HG03196 (cell line): ENCODE measurements at regions not wholly inside any gene's neighbourhood (a gene's known extent, or its start where the extent isn't known, plus 50 kb on each side); places are given as distances from the start of the nearest gene placed in this dataset.
"Not testable (repeated sequence)": the region's sequence is repeated elsewhere in the genome, so short reads cannot be mapped to it uniquely, and the experiment has no call there.

Experiments
- ATAC-seq: cut with Tn5 transposase; IDR thresholded peaks from one replicate; pipeline ENCODE4 v1.9.1; 2021; ENCODE audit not compliant: unreplicated experiment

DNA sequence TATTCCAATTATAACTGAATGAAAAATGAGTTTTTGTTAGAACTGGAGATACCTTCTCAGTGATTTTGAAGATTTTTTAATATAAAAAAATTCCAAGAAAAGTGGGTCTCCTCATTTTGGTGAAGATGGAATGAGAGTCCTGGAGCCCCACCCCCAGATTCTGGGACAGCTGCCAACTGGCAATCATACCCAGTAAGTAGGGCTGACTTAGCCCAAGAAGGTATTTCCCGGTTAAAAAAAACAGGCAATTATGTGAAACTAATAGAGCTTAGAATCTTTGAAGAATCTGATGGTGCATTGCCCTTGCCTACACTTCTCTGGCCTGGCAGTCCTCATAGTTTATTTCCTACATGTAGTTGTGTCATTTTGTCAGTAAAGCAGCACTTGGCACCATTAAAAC is 52.8 kb upstream of the VWDE start:
- no peak for ATAC-seq

DNA sequence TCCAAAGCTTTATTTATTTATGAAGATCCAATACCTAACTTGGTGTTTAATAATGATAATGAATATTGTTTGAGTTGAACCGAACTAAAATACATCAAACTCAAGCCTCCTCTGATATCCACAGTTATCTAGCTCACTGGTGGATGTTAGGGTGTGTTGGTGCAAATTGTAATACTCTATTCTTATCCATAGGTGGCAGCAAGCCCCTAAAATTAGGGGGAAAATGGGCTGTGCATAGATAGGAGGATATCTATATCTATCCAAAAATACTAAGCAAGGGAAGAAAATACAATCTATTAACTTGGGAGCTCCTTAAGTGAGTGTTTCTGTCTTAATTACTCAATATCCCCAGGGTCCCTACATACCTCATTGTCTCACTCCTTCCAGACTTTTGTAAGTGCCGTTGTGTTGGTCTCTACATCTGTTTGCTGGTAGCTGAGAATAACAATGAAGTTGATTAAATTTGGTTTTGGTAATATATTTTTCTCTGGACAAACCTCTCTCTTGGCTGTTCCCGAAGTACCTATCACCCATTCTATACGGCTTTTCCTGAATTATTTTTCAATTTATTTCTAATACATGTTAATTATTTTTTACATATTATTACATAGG is 55.0 kb upstream of the VWDE start:
- peak; percentile 96 for ATAC-seq

DNA sequence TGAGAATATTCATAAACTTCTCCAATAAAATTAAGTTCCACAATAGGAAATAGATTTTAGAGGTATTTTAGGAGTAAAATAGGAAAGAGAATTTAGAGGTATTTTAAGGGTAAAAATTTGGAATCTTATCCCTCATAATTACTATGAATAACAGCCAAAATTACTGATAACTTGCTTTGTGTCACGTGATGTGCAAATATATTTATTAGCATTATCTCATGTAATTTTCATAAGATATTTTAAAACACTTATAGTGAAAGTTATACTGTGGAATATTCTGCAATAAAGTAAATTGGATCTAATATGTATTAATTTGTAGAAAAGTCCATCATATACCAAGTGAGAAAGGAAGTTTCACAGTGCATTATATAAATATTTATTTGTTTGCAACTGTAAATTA is 64.2 kb upstream of the VWDE start:
- no peak for ATAC-seq

DNA sequence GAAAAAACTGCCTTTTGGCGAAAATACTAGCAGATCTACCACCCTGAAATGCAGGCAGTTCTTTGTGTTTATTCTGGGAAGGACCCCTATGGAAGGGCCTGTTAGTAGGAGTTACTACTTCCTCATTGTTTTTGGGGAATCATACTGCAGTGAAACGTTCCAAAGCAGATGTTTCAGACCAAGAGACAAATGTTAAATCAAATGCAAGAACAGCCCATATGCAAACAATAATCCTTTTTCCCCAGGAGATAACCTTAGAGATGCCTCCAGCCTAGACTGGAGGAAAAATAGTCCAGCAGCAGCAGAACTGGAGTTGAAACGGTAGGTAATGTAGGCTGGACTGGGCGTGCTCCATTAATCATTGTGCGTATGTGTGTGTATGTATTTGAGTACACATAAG is 65.9 kb upstream of the VWDE start:
- no peak for ATAC-seq

DNA sequence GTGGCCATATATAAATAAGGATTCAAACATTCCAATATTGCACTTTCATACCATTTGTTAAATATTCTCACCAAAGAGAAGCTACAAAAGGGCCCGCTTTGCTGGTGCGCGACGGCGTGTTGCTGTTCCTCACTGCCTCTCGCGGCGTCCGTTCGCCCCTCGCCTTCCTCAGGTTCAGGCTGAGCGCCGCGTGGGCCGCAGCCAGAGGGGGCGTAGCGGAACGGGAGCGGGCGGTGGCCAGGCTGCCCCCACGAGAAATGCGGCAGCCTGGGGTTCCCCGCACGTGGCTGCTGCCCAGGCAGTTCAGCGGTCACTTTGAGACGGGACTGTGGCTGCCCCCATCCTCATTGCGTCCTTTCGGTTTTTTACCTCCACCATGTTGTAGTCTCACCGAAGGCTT is 67.3 kb upstream of the VWDE start:
- no peak for ATAC-seq

DNA sequence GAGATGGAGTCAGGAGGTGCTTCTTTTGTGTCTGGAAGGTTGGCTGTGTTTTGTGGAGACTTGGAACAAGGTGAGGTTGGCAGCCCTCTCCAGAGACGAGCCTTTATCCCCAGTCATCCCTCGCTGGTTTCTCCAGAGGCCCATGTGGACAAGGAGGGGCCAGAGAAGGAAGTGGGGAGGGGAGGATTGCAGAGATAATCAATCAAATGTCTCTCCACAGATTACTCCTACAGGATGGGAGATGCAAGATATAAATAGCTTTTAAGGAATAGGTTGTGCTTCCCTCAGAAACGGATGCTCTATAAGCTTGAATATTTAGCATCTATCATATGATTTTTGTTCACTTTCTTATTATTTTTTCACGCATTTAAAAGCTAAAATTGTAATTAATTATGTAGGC is 70.4 kb upstream of the VWDE start:
- ATAC-seq, result no peak

DNA sequence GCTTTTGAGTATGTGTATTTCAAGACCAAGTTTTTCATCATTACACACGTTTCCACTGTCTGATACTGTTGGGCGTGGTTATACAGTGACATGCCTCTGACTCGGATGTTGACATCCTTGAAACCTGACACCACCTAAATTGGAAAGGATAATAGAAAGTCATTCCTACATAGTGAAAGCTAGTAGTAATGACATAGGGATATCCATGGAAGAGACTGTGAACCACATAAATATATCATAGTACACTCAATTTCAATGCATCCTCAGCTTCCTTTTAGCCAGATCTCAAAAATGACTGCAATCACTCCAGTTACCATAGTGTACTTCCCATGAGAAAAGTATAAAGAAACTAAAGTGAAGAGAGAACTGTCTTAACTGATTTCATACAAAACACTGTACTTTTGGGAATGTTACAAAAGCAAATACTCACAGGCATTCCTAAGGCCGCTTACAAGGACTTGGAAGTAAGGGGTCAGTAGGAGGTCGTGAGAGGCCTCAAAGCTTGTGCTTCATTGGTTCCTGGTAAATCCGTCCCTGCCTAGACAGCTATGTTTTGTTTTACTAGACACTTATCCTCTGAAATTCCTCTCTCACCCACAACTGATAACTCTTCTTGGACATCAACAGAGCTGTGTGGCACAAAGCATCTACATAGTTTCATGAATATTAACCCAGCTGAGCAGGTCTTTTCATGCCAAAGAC is 71.8 kb upstream of the VWDE start:
- no peak for ATAC-seq

DNA sequence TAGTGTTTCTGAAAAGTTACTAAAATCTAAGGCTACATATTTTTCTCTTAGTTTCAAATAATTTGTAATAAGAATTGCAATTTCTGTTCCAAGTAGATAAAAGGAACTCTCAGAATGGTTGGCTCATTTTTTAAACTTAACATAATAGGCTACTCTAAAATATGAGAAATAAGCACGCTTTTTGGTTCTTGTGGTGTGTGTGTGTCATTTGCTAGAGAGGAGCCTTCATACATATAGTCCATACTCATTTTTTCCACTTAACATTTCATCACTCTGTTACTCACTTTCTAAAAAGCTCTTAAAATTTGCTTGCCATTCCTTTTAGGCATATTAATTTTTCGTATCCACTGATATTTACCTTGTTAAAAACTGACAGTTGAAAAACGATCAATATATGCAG is 74.0 kb upstream of the VWDE start:
- ATAC-seq, result no peak

DNA sequence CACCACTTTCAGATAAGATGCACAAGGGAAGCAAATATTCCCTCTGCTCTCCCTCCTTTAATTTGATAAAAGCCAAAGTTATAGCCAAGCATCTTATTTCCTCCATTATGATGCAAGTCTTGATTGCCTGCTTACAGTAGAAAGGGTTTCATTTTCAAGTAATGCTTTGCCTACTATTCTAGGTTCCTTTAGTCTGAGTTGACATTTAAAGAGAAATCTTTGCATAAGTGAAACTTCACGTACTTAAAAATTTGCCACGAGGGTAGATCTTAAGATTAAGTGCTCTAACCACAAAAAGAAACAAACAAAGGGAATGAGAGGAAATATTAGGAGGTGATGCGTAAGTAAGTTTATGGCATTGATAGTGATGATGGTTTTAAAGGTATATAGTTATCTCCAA is 78.1 kb upstream of the VWDE start:
- peak; percentile 97 for ATAC-seq

DNA sequence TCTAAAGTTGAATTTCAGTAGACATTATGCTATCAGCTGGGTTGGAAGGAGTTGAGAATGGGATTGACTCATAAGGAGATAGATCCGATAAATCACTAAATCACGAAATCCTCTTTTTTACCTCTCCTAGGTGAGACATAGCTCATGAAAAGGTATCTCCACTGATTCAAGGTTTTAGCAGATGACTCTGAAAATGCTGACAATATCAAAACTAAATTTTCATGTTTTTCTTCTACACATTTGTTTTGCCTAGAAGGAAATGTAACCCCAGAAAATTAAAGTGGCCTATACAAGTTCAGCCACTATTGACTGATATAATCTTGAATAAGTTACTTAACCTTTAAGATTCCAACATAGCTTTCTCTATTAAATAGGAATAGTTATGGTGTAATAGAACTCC is 82.2 kb upstream of the VWDE start:
- ATAC-seq, result no peak

DNA sequence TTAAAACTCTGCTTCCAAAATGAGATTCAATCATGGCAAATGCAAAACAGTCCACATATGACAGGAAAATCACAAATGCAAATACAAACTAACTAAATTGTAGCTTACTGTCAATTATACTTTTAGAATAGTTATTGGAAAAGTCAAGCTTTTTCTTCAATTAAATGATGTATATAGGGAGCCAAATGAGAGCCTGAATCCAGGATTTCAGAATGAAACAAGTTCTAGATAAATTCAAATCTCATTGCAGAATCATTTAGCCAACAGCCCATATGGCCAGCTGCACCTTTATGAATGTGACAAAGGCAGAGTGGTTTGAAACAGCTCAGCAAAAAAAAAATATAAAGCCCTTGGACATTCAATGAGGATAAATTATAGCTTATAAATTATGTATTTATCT is 82.2 kb upstream of the SCIN start:
- ATAC-seq, result no peak

DNA sequence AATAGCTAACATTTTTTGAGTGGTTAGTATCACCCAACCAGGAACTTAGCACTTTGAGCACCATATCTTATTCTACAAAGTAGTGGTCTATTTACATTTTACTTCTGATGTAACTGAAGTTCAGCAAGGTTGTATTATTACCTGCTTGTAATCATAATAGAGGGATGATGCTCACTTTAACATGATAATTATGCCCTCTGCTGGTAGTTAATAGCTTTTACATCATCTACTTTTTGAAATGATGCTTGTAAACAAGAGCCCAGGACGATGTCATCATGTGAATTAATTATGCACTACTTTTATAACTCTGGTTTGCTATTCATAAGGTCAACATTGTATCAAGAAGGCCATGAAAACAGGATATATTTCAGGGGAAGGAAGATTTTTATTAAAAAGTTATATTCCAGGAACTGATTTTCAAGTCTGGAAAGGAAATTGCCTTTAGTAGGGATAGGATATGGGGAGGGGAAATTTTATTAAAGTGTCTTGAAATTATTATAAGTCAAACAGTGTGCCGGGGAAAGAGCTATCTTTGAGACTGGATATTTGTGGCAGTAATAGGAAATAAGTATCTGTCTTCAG is 80.3 kb upstream of the SCIN start:
- peak; percentile 70 for ATAC-seq

DNA sequence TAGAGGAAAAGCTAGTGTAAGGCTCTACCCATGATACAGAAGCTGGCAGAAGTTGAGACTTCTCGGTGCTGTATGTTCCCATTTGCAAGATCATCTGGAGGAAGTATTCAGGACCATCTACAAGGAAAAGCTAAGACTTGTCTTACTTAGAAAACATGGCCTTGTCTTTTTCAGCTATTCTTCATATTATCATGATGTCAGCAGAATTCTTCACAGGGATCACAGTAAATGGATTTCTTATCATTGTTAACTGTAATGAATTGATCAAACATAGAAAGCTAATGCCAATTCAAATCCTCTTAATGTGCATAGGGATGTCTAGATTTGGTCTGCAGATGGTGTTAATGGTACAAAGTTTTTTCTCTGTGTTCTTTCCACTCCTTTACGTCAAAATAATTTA is 79.6 kb upstream of the SCIN start:
- no peak for ATAC-seq

DNA sequence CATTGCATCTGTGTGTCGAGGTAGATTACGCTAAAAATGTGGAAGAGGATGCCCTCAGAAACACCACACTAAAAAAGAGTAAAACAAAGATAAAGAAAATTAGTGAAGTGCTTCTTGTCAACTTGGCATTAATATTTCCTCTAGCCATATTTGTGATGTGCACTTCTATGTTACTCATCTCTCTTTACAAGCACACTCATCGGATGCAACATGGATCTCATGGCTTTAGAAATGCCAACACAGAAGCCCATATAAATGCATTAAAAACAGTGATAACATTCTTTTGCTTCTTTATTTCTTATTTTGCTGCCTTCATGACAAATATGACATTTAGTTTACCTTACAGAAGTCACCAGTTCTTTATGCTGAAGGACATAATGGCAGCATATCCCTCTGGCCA is 79.0 kb upstream of the SCIN start:
- no peak for ATAC-seq

DNA sequence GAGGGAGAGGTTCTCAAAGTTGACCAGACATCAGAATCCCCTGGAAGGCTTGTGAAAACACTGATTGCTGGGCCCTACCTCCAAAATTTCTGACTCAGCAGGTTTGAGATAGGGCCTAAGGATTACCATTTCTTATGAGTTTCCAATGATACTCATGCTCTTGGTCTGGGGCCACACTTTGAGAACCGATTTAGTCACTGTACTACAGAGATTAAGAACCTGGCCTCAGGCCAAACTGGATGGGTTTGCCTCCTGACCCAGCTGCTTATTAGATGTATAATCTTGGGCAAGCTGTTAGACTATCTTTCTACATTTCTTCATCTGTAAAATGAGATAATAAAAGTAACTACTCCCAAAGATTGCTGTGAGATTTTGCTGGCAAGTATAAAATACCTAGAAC is 77.1 kb upstream of the SCIN start:
- ATAC-seq, result no peak

DNA sequence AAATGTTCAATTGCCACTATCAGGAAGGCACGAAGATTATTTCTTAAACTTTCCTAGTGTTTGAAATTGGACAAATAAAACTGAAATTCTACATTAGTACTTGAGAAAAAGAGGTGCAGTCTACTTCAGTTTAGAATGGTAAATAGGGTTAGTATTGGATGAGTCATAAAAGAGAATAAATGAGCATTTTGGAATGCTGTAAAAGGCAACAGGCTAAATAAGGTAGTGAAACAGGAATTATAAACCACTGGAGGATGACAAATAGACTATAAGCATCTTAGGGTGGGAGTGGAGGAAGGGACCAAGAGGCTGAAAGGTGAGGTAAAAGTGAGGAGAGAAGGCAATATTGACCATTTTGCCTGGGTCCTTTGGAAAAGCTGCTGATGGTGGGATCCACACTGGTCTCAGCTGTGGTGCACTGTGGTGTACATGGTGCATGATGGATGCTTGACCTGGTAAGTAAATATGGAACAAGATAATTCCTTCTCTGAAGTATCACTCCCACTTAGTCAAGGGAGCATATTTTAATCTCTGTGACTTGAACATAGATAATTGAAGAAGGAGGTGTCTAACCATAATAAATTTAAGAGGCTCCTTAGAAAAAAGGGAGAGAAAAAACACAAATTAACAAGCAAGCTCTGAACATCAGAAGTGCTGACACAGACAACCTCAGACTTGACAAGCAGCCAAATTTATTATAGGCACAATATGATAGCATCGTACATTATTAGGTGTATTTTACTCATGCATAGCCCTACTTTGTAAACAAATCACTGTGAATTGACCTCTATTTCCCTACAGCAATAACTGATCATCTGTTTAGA is 76.4 kb upstream of the SCIN start:
- no peak for ATAC-seq

DNA sequence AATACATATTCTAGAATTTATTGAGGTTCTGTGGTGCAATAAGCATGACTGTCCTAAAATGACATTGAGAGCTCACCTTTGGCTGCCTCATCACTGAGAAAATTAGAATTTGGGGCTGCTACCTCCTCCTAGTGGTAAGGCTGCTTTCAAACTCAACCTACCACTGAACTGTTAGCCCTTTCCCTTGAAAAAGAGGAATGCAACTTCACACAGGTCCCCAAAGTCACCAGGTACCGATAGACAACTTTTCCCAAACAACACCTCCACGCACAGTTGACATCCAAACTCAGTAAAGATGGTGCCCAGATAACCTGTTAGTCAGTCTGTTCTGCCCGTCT is 75.9 kb upstream of the SCIN start:
- no peak for ATAC-seq

DNA sequence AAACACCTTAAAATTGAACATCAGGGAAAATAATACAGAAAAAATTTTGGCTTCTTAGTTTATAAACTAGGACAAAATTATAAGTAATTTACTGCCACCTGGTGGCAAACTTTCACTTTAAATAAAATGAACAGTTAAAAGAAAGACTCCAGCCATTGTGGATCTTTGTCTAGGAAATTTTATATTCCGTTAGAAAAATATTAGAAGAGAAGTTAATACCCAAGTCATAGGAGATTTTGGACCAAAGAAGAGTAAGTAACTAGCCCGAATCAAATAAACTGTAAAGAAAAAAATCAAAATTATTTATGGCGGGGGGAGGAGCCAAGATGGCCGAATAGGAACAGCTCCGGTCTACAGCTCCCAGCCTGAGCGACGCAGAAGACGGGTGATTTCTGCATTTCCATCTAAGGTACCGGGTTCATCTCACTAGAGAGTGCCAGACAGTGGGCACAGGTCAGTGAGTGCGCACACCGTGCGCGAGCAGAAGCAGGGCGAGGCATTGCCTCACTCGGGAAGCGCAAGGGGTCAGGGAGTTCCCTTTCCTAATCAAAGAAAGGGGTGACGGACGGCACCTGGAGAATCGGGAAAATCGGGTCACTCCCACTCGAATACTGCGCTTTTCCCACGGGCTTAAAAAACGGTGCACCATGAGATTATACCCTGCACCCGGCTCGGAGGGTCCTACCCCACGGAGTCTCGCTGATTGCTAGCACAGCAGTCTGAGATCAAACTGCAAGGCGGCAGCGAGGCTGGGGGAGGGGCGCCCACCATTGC is 73.4 kb upstream of the SCIN start:
- ATAC-seq, result not testable (repeated sequence)

DNA sequence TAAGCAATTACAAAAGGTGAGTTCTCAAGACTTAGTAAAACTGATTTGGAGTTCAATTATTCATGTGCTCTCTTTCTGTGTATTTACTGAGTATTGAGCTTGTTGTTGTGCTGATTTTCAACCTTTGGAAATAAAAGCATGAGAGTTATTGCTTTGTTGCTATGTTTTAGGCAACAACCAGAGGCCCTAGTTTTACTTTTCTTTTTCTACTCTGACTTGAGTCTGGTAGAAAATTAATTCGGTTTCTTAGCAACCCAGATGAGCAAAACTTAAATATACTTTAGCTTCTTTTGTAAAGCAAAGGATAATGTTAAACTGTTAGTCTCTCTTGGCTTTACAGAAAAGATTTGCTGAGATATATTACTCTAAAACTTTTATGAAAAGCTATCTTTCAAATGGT is 66.4 kb upstream of the SCIN start:
- ATAC-seq, result peak; percentile 77

DNA sequence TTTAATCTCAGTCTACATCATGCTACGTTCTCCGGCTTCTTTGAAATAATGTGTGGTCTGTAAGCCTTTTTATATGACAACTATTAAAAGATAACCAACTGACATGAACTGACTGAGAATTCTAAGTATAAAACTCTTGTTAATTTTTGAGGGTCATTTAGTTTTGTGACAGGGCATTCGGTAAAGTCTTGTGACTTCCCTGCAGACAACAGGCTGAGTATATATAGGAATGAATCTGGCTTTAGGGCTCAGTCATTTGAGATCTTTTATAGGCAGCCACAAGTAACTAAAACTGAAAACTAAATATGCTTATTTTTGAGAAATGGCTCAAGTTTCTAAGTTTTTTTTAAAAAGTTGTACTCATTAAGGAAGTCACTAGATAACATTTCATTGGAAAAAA is 62.5 kb upstream of the SCIN start:
- ATAC-seq, result no peak

DNA sequence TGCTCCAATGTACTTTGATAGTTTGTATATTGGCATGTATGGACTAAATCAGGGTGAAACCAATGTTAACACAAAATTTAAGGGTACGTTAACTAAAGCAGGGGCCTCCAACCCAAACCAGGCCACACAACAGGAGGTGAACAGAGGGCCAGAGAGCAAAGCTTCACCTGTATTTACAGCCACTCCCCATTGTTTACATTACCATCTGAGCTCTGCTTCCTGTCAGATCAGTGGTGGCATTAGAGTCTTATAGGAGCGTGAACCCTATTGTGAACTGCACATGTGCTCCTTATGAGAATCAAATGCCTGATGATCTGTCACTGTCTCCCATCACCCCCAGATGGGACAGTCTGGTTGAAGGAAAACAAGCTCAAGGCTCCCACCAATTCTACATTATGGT is 62.0 kb upstream of the SCIN start:
- no peak for ATAC-seq
